HCT116 (cell line): ENCODE measurements at regions not wholly inside any gene's neighbourhood (a gene's known extent, or its start where the extent isn't known, plus 50 kb on each side); places are given as distances from the start of the nearest gene placed in this dataset.

Experiments used
- ATAC-seq: fragments of 200-7000 bp; cut with Tn5 transposase; 2 replicates; pipeline ENCODE4 v1.9.1; 2020; ENCODE audit warnings: mild to moderate bottlenecking, moderate library complexity
- BruUV-seq: library from RNA; stranded (reverse); fragments of 400-500 nt; replicated peaks from 2 replicates; lab custom pipeline; 2021; lab: Mats Ljungman, UMichigan
- CTCF ChIA-PET: fragments of 300-600 bp; sonication (Branson Sonifier 250); formaldehyde crosslinking; loops from one replicate; lab custom pipeline; 2021; ENCODE audit warnings: antibody characterized with exemption; lab: Charles Lee
- POLR2A ChIA-PET: fragments of 300-600, 350-600 bp; sonication (Branson Sonifier 250); formaldehyde crosslinking; loops from one replicate; lab custom pipeline; 2021; ENCODE audit warnings: antibody characterized with exemption; lab: Charles Lee
- RAD21 ChIA-PET, 2 experiments: fragments of 300-600 bp; sonication (Branson Sonifier 250); formaldehyde crosslinking; loops; one replicate each; lab custom pipeline; 2023; ENCODE audit warnings: low total read pairs in 2 of 2; ENCODE audit not compliant: uncharacterized antibody in 2 of 2, unreplicated experiment in 2 of 2, low non-redundant PET in 1 of 2; lab: Charles Lee
- DNase-seq: peaks from one replicate; pipeline ENCODE4 v3.0.0-alpha.2; 2010; ENCODE audit warnings: low read depth, low spot score
- H2AFZ ChIP-seq: fragments of 200-600 bp; shearing (Covaris generic), sonication (generic); 2 replicates; pipeline ENCODE4 v1.6.1; 2017; ENCODE audit warnings: low read depth, mixed run types, mixed read lengths, antibody characterized with exemption, low read length; ENCODE audit not compliant: poor library complexity, severe bottlenecking
- H3K27ac ChIP-seq: 2 replicates; pipeline ENCODE4 v1.5.1; 2012; ENCODE audit warnings: low read depth, low read length
- H3K27me3 ChIP-seq: fragments of 200-600 bp; sonication (generic); 2 replicates; pipeline ENCODE4 v1.6.1; 2016; ENCODE audit warnings: mixed run types, low read length, mixed read lengths; ENCODE audit not compliant: insufficient read depth
- H3K36me3 ChIP-seq, 2 experiments: fragments of 200-500 bp in 1 of 2; fragments of 200-600 bp in 1 of 2; sonication (Bioruptor generic) in 1 of 2; sonication (generic) in 1 of 2; 2 replicates each; pipeline versions ENCODE4 v1.5.1 to v1.6.1; 2014 to 2016; ENCODE audit warnings: low read length in 2 of 2, inconsistent platforms in 1 of 2, mixed read lengths in 1 of 2, mixed run types in 1 of 2; ENCODE audit not compliant: insufficient read depth in 2 of 2, control insufficient read depth in 1 of 2
- H3K4me1 ChIP-seq, 2 experiments: fragments of 200-600 bp in 1 of 2; sonication (generic) in 1 of 2; 2 replicates each; pipeline versions ENCODE4 v1.5.1 to v1.6.1; 2012 to 2017; ENCODE audit warnings: low read length in 2 of 2, inconsistent platforms in 1 of 2, mild to moderate bottlenecking in 1 of 2, mixed read lengths in 1 of 2, mixed run types in 1 of 2, moderate library complexity in 1 of 2; ENCODE audit not compliant: insufficient read depth in 2 of 2, control insufficient read depth in 1 of 2
- H3K4me2 ChIP-seq: fragments of 200-600 bp; sonication (generic); 2 replicates; pipeline ENCODE4 v1.6.1; 2017; ENCODE audit warnings: mixed run types, low read length, mixed read lengths
- H3K4me3 ChIP-seq, 2 experiments: fragments of 200-600 bp in 1 of 2; sonication (generic) in 1 of 2; replicated peaks in 1 of 2; 2 replicates each; pipeline ENCODE4 v1.5.1; 2011 to 2016; ENCODE audit warnings: low read length in 2 of 2, control low read depth in 1 of 2, low read depth in 1 of 2, mild to moderate bottlenecking in 1 of 2, mixed read lengths in 1 of 2, mixed run types in 1 of 2
- H3K79me2 ChIP-seq: fragments of 200-600 bp; sonication (generic); 2 replicates; pipeline ENCODE4 v1.6.1; 2017; ENCODE audit warnings: mild to moderate bottlenecking, mixed run types, low read length, moderate library complexity, mixed read lengths; ENCODE audit not compliant: insufficient read depth
- H3K9ac ChIP-seq: fragments of 200-600 bp; sonication (generic); 2 replicates; pipeline ENCODE4 v1.6.1; 2016; ENCODE audit warnings: low read length, mixed read lengths
- H3K9me2 ChIP-seq: fragments of 200-600 bp; sonication (generic), shearing (Covaris generic); 2 replicates; pipeline ENCODE4 v1.6.1; 2017; ENCODE audit warnings: mixed run types, mild to moderate bottlenecking, moderate library complexity; ENCODE audit not compliant: insufficient read depth
- H3K9me3 ChIP-seq, 2 experiments: fragments of 200-500 bp in 1 of 2; fragments of 200-600 bp in 1 of 2; sonication (Bioruptor generic) in 1 of 2; sonication (generic) in 1 of 2; 2 replicates each; pipeline ENCODE4 v1.6.1; 2014 to 2017; ENCODE audit warnings: low read length in 2 of 2, mixed read lengths in 2 of 2, inconsistent platforms in 1 of 2, low read depth in 1 of 2, mild to moderate bottlenecking in 1 of 2, mixed run types in 1 of 2, moderate library complexity in 1 of 2; ENCODE audit not compliant: control insufficient read depth in 1 of 2, insufficient read depth in 1 of 2
- H4K20me1 ChIP-seq: fragments of 200-600 bp; sonication (generic), shearing (Covaris generic); 2 replicates; pipeline ENCODE4 v1.6.1; 2017; ENCODE audit warnings: mixed run types, mild to moderate bottlenecking, moderate library complexity; ENCODE audit not compliant: insufficient read depth
- ATF3 ChIP-seq: IDR thresholded peaks from 2 replicates; pipeline ENCODE4 v1.6.1; 2012
- CBX3 ChIP-seq: IDR thresholded peaks from 2 replicates; pipeline ENCODE4 v1.6.1; 2012; ENCODE audit warnings: low read depth
- CEBPB ChIP-seq: IDR thresholded peaks from 2 replicates; pipeline ENCODE4 v1.6.1; 2012; ENCODE audit warnings: low read depth
- ELF1 ChIP-seq: IDR thresholded peaks from 2 replicates; pipeline ENCODE4 v1.6.1; 2012; ENCODE audit warnings: low read depth, borderline replicate concordance
- EZH2 ChIP-seq: fragments of 200-600 bp; sonication (generic); IDR thresholded peaks from 2 replicates; pipeline ENCODE4 v1.6.1; 2017; ENCODE audit warnings: antibody characterized with exemption, mixed run types
- RAD21 ChIP-seq: IDR thresholded peaks from 2 replicates; pipeline ENCODE4 v1.6.1; 2012; ENCODE audit warnings: low read depth, mild to moderate bottlenecking
- REST ChIP-seq: IDR thresholded peaks from 2 replicates; pipeline ENCODE4 v1.6.1; 2012; ENCODE audit warnings: low read depth
- SIN3A ChIP-seq: IDR thresholded peaks from 2 replicates; pipeline ENCODE4 v1.6.1; 2012; ENCODE audit warnings: low read depth
- SP1 ChIP-seq: IDR thresholded peaks from 2 replicates; pipeline ENCODE4 v1.6.1; 2012; ENCODE audit warnings: low read depth
- ZFX ChIP-seq: fragments of 450-650 bp; IDR thresholded peaks from 2 replicates; pipeline ENCODE4 v1.6.1; 2017
- ZNF274 ChIP-seq: fragments of 200-500 bp; sonication (Bioruptor generic); IDR thresholded peaks from 2 replicates; pipeline ENCODE4 v1.6.1; 2014; ENCODE audit warnings: mild to moderate bottlenecking, low read depth, low read length, inconsistent platforms
- intact Hi-C: fragments of 100-400 bp; cut with micrococcal nuclease; formaldehyde crosslinking; loops from 2 replicates; pipeline ENCODE4 v1.10.0; 2022
- TF ChIP-seq, protein P1 (sequence below): IDR thresholded peaks from 2 replicates; pipeline ENCODE4 v1.6.1; 2012

DNA sequence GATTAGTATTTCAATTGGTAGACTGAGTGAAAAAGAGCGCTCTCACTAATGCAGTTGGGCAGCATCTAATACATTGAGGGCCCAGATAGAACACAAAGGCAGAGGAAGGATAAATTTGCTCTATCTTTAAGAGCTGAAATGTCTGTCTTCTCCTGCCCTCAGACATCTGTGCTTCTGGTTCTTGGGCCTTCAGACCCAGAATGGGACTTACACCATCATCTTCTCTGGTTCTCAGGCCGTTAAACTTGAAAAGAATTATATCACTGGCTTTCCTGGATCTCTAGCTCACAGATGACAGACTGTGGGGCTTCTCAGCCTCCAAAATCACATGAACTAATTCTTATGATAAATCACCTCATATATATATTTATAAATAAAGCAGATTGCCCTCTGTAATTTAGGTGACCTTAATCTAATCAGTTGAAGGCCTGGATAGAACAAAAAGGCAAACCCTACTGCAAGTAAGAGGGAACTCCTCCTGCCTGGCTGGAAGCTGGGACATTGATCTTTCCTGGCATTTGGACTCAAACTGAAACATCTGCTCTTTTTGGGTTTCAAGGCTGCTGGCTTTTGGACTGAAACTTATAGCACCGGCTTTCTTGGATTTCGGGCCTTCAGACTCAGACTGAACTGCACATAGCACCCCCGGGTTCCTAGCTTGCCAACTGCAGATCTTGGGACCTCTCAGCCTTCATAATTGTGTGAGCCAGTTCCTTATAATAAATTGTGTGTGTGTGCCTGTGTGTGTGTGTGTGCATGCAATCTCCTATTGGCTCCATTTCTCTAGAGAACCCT is 390.4 kb upstream of the PLXNA2 start:
- Histone ChIP-seq H3K36me3 (no peaks in the 10 kb centered on the region), H3K79me2 (no peaks in the 10 kb centered on the region), H3K4me2 (no peak overlapping the region), H3K4me1 (no peaks in the 10 kb centered on the region), H3K9me3 (no peaks in the 10 kb centered on the region), H3K27me3 (0 out of 2 replicates have a peak, but pooled peaks cover 4% of the 10 kb centered on the region), H3K9ac (no peak overlapping the region), H2AFZ (no peak overlapping the region), H4K20me1 (no peaks in the 10 kb centered on the region), H3K4me3 (no peak overlapping the region), H3K27ac (no peak overlapping the region), H3K9me2 (no peaks in the 10 kb centered on the region)
- DNase-seq (no peak), ATAC-seq (no peak)
- ChIA-PET POLR2A (no interaction called here), RAD21 (no interaction called here), CTCF (no interaction called here)
- intact Hi-C loops: no loop called here
- TF ChIP-seq, protein P1, sequence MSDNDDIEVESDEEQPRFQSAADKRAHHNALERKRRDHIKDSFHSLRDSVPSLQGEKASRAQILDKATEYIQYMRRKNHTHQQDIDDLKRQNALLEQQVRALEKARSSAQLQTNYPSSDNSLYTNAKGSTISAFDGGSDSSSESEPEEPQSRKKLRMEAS: no peak
- TF ChIP-seq SIN3A: no peak
- no peak for TF ChIP-seq EZH2
- TF ChIP-seq CBX3: no peak
- TF ChIP-seq ELF1: no peak
- BruUV-seq: no TSS peak

GRCh38 chr1:208637181-208637580 is 393.0 kb upstream of the PLXNA2 start:
- Histone ChIP-seq H3K79me2 (no peaks in the 10 kb centered on the region), H3K9me2 (no peaks in the 10 kb centered on the region)
- CTCF ChIA-PET: interaction anchor here (1.6 kb wide), 1 partner anchor 15 kb away, joined by 5 read pairs; no protein-coding TSS in a partner anchor
- TF ChIP-seq ZFX (no peak), SP1 (no peak), ATF3 (no peak), RAD21 (no peak), CEBPB (no peak), ZNF274 (no peak), REST (no peak)
- TF ChIP-seq, all 23 proteins: peak for 0
- no peak overlapping the region for H3K9ac ChIP-seq
- H3K36me3 ChIP-seq: no peaks in the 10 kb centered on the region
- DNase-seq (no peak), ATAC-seq (no peak)
- no peak overlapping the region for H2AFZ ChIP-seq
- no peak overlapping the region for H3K4me3 ChIP-seq
- no peaks in the 10 kb centered on the region for H3K4me1 ChIP-seq
- H3K9me3 ChIP-seq: no peaks in the 10 kb centered on the region
- H4K20me1 ChIP-seq: no peaks in the 10 kb centered on the region
- ChIA-PET POLR2A (no interaction called here), RAD21 (no interaction called here)
- H3K4me2 ChIP-seq: no peak overlapping the region
- 0 out of 2 replicates have a peak, but pooled peaks cover 4% of the 10 kb centered on the region for H3K27me3 ChIP-seq
- intact Hi-C loops: no loop called here
- no peak overlapping the region for H3K27ac ChIP-seq
- BruUV-seq: no TSS peak
